Spleen (tissue), 7 donors: ENCODE measurements at regions not wholly inside any gene's neighbourhood (a gene's known extent, or its start where the extent isn't known, plus 50 kb on each side); places are given as distances from the start of the nearest gene placed in this dataset.

ENCODE experiments used
- CTCF ChIP-seq, 11 experiments: fragments of 200-600 bp in 7 of 11; fragments of 450-650 bp in 4 of 11; sonication (generic) in 4 of 11; IDR thresholded peaks in 8 of 11; conservative IDR thresholded peaks in 3 of 11; 1 replicate in 7 of 11; 2 replicates in 4 of 11; pipeline versions ENCODE4 v1.4.0 to v1.8.0; 2016 to 2021; ENCODE audit warnings: antibody characterized with exemption in 11 of 11, inconsistent platforms in 4 of 11, mild to moderate bottlenecking in 1 of 11
- POLR2A ChIP-seq, 3 donors: fragments of 450-650 bp; IDR thresholded peaks; one replicate each; pipeline ENCODE4 v1.5.1; 2017; ENCODE audit warnings: antibody characterized with exemption in 3 of 3, mild to moderate bottlenecking in 1 of 3
- donor health status: DM: no; HTN: no; CAD: no; lungs with moderate emphysema.
- donor health status: DM: no; HTN: no; CAD: no.
- donor health status: DM: no; HTN: no; CAD: no.

GRCh38 chr5:158389786-158390185 is 530.8 kb upstream of the CLINT1 start:
- TF ChIP-seq POLR2A (IDR thresholded peaks at IDR 0.05), result no peak
- no peak for TF ChIP-seq CTCF (IDR thresholded peaks at IDR 0.05 in 8 of 11, conservative IDR thresholded peaks at IDR 0.05 in 3 of 11)
